ENCODE measurements at regions not wholly inside any gene's neighbourhood (a gene's known extent, or its start where the extent isn't known, plus 50 kb on each side); places are given as distances from the start of the nearest gene placed in this dataset.

DNA sequence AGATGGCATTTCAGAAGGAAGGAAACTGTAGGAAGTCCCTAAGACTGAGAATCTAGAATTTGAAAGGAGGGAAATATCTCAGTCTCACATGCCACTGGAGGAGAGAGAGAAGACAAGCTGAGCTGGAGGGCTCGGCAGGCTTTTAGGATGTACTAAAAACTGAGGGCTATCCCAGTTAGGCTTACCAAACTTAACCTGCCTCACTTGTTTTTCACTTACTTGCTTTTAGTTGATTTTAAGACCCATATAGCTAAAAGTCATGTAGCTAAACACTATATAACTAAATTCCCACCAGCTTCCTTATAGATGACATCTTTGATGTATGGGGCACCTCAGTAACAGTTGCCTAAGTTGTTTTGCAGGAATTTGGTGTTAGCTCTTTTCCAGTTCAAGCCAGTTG, 288.0 kb downstream of the DOK5 start:
- H3K9me3 ChIP-seq (replicated peaks; ENCODE audit: control insufficient read depth, insufficient read depth, low read length) = no peaks in the 10 kb centered on the region; the same call in 2 of the 3 replicates
- FAIRE-seq (no peak), DNase-seq (ENCODE audit: low read depth, low spot score) (no peak), ATAC-seq (no peak)
- no peak overlapping the region for H3K9ac ChIP-seq (ENCODE audit: control insufficient read depth, insufficient read depth, low read length)
- ChIA-PET CTCF (no interaction called here), SMC1A (ENCODE audit: uncharacterized antibody, unreplicated experiment) (no interaction called here), RAD21 (ENCODE audit: unreplicated experiment) (no interaction called here), POLR2A (no interaction called here)
- no peaks in the 10 kb centered on the region for H3K27me3 ChIP-seq (replicated peaks in 1 of 2; ENCODE audit: control insufficient read depth in 2 of 2, insufficient read depth in 2 of 2, low read length in 1 of 2)
- H2AFZ ChIP-seq (ENCODE audit: control insufficient read depth, low read depth, low read length) = no peak overlapping the region
- WGBS (ENCODE audit: insufficient coverage, insufficient replicate concordance, low lambda C conversion rate, missing lambda C conversion rate) = 43% methylated on average over 1 of the region's 1 CpG
- in situ Hi-C loops (cut with MboI) = no loop called here
- no peak overlapping the region for H3K27ac ChIP-seq (ENCODE audit: control insufficient read depth, insufficient read depth)
- intact Hi-C loops (cut with micrococcal nuclease; ENCODE audit: unreplicated experiment) = no loop called here
- TF ChIP-seq STAT1 (conservative IDR thresholded peaks at IDR 0.05) (no peak), WRNIP1 (IDR thresholded peaks at IDR 0.05; ENCODE audit: borderline replicate concordance, low read depth, low read length) (no peak), ETV6 (conservative IDR thresholded peaks at IDR 0.05 in 1 of 2, IDR thresholded peaks at IDR 0.05 in 1 of 2; ENCODE audit: borderline replicate concordance in 1 of 2, low read depth in 1 of 2) (no peak; a peak in 1 of 4 replicates), NRF1 (conservative IDR thresholded peaks at IDR 0.05; ENCODE audit: low read depth, low read length) (no peak), SMC3 (IDR thresholded peaks at IDR 0.05; ENCODE audit: borderline replicate concordance, low read length) (no peak), DPF2 (IDR thresholded peaks at IDR 0.05) (no peak), NFXL1 (IDR thresholded peaks at IDR 0.05; ENCODE audit: borderline replicate concordance) (peak; percentile 68; the same call in 1 of the 2 replicates)
- TF ChIP-seq, protein P1, sequence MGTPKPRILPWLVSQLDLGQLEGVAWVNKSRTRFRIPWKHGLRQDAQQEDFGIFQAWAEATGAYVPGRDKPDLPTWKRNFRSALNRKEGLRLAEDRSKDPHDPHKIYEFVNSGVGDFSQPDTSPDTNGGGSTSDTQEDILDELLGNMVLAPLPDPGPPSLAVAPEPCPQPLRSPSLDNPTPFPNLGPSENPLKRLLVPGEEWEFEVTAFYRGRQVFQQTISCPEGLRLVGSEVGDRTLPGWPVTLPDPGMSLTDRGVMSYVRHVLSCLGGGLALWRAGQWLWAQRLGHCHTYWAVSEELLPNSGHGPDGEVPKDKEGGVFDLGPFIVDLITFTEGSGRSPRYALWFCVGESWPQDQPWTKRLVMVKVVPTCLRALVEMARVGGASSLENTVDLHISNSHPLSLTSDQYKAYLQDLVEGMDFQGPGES (IDR thresholded peaks at IDR 0.05) = no peak
- TF ChIP-seq, protein P2, sequence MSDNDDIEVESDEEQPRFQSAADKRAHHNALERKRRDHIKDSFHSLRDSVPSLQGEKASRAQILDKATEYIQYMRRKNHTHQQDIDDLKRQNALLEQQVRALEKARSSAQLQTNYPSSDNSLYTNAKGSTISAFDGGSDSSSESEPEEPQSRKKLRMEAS (IDR thresholded peaks at IDR 0.05; ENCODE audit: low read depth, low read length) = no peak
- no peak overlapping the region for H3K4me3 ChIP-seq
- H3K4me2 ChIP-seq (ENCODE audit: control insufficient read depth, insufficient read depth) = no peak overlapping the region
- no TSS peak for BruUV-seq (replicated peaks)
- no peaks in the 10 kb centered on the region for H3K4me1 ChIP-seq (ENCODE audit: control insufficient read depth, insufficient read depth, low read length)
- no peaks in the 10 kb centered on the region for H3K36me3 ChIP-seq (ENCODE audit: control insufficient read depth in 2 of 2, insufficient read depth in 2 of 2, low read length in 1 of 2)
- H3K79me2 ChIP-seq (ENCODE audit: control insufficient read depth, insufficient read depth, low read length) = no peaks in the 10 kb centered on the region
- no peaks in the 10 kb centered on the region for H4K20me1 ChIP-seq (ENCODE audit: control insufficient read depth, insufficient read depth)

Data from GM12878 (cell line).